ENCODE measurements at regions not wholly inside any gene's neighbourhood (a gene's known extent, or its start where the extent isn't known, plus 50 kb on each side); places are given as distances from the start of the nearest gene placed in this dataset.

GRCh38 chr10:94216201-94216600 lies 146.5 kb downstream of the NOC3L start:
- DNase-seq (ENCODE audit: low read depth), result no peak
- TF ChIP-seq, protein P1, sequence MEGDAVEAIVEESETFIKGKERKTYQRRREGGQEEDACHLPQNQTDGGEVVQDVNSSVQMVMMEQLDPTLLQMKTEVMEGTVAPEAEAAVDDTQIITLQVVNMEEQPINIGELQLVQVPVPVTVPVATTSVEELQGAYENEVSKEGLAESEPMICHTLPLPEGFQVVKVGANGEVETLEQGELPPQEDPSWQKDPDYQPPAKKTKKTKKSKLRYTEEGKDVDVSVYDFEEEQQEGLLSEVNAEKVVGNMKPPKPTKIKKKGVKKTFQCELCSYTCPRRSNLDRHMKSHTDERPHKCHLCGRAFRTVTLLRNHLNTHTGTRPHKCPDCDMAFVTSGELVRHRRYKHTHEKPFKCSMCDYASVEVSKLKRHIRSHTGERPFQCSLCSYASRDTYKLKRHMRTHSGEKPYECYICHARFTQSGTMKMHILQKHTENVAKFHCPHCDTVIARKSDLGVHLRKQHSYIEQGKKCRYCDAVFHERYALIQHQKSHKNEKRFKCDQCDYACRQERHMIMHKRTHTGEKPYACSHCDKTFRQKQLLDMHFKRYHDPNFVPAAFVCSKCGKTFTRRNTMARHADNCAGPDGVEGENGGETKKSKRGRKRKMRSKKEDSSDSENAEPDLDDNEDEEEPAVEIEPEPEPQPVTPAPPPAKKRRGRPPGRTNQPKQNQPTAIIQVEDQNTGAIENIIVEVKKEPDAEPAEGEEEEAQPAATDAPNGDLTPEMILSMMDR (IDR thresholded peaks at IDR 0.05; ENCODE audit: control insufficient read depth, insufficient read depth, low read depth, low read length, missing control alignments), result no peak

GRCh38 chr10:94217411-94217810 lies 145.3 kb downstream of the NOC3L start:
- TF ChIP-seq, protein P1 (IDR thresholded peaks at IDR 0.05; ENCODE audit: control insufficient read depth, insufficient read depth, low read depth, low read length, missing control alignments), result no peak
- DNase-seq (ENCODE audit: low read depth), result no peak
- no peak overlapping the region for H3K4me3 ChIP-seq (ENCODE audit: control insufficient read depth, low read depth, low read length)

More at GRCh38 chr10:94216201-94216600, 146.5 kb downstream of the NOC3L start:
- no peak overlapping the region for H3K4me3 ChIP-seq (ENCODE audit: control insufficient read depth, low read depth, low read length)

GRCh38 chr10:94218493-94219183 lies 144.1 kb downstream of the NOC3L start:
- no peak overlapping the region for H3K4me3 ChIP-seq (ENCODE audit: control insufficient read depth, low read depth, low read length)
- TF ChIP-seq, protein P1 (IDR thresholded peaks at IDR 0.05; ENCODE audit: control insufficient read depth, insufficient read depth, low read depth, low read length, missing control alignments), result no peak
- no peak for DNase-seq (ENCODE audit: low read depth)

DNA sequence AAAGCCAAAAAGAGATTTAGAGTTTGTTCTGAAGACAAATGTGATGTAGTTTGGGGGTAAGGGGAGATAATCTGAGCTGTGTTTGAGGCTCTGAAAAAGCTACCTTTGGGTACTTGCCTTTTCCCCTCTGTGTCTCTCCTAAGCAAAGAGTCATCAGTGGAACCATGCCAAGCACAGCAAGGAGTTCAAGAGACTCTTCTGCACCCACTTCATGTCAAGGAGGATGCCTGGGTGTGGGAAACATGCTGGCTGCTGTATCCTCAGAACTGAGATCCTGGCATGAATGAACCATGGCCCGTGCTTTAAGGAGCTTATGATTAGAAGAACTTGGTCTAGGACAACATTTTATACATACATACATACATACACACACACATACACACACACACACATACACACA lies 142.9 kb downstream of the NOC3L start:
- TF ChIP-seq, protein P1 (IDR thresholded peaks at IDR 0.05; ENCODE audit: control insufficient read depth, insufficient read depth, low read depth, low read length, missing control alignments), result no peak
- DNase-seq (ENCODE audit: low read depth), result no peak
- H3K4me3 ChIP-seq (ENCODE audit: control insufficient read depth, low read depth, low read length), result no peak overlapping the region

DNA sequence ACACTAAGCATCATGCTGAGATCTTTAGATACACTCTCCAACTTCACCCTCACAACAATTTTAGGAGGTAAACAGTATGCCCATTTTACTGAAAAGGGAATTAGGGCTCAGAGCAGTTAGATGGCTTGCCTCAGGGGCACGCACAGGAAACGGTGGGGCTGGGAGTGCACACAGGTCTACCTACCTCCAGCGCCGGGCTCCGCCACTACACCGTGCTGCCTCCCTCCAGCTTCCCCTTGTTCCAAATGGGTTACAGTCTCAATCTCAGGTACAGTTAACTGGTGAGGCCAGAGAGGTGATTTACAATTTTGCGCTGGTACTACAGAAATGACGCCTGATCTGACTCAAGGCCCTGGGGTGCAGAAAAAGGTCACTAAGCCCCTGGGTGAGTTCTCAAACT lies 142.0 kb downstream of the NOC3L start:
- TF ChIP-seq, protein P1 (IDR thresholded peaks at IDR 0.05; ENCODE audit: control insufficient read depth, insufficient read depth, low read depth, low read length, missing control alignments), result no peak
- no peak for DNase-seq (ENCODE audit: low read depth)
- no peak overlapping the region for H3K4me3 ChIP-seq (ENCODE audit: control insufficient read depth, low read depth, low read length)

DNA sequence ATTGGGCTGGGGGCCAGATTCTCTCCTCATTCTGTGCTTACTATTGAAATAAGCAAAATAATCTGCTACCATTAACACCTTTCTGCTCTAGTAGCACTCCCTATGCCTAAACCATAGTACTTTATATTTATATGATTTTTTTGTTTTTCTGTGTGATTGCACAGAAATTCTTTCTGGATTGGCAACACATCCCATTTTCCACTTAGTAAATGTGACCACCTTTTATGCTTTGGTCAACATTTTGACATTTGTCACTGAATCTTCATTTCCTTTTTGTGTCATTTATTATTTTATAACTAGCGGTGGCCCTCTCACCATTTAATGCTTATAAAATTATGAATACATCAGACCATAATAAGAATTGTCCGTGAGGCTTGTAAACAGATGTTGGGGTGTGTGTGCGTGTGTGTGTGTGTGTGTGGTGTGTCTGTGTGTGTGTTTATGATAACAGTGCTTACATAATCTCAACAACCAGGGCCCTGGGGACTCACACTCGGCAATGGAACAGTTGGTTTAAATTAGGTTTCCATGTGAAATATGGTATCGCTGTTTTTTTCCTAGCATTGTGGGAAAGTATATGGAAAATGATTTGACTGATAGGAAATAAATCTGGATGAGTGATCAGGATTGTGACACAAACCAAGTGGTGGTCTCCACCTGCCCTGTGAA lies 138.9 kb downstream of the NOC3L start:
- TF ChIP-seq, protein P1 (IDR thresholded peaks at IDR 0.05; ENCODE audit: control insufficient read depth, insufficient read depth, low read depth, low read length, missing control alignments), result no peak
- no peak overlapping the region for H3K4me3 ChIP-seq (ENCODE audit: control insufficient read depth, low read depth, low read length)
- DNase-seq (ENCODE audit: low read depth), result no peak
